DMS153 treated with DMSO at 0.1 percent for 48 hours (cell line): ENCODE measurements at regions not wholly inside any gene's neighbourhood (a gene's known extent, or its start where the extent isn't known, plus 50 kb on each side); places are given as distances from the start of the nearest gene placed in this dataset.
A peak's percentile ranks its signal among the peaks of the same experiment; 100 is the strongest.
"Not testable (repeated sequence)": the region's sequence is repeated elsewhere in the genome, so short reads cannot be mapped to it uniquely, and the experiment has no call there.

Experiments used
- DNase-seq: peaks from one replicate; lab custom pipeline; 2025; ENCODE audit not compliant: unreplicated experiment; lab: John Stamatoyannopoulos, UW

DNA sequence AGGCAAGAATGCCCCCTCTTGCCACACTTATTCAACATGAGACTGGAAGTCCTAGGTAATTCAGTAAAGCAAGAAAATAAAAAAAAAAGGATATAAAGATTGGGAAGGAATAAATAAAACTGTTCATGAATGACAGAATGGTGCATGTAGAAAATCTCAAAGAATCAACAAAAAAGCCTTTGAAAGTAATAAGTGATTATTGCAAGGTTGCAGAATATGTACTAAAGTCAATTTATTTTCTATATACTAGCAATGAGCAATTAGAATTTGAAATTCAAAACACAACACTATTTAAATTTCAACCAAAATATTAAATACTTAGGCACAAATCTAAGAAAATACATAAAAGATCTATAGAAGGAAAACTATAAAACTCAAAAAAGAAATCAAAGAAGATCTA lies 58.6 kb downstream of the MAGEA10 start:
- no peak for DNase-seq

DNA sequence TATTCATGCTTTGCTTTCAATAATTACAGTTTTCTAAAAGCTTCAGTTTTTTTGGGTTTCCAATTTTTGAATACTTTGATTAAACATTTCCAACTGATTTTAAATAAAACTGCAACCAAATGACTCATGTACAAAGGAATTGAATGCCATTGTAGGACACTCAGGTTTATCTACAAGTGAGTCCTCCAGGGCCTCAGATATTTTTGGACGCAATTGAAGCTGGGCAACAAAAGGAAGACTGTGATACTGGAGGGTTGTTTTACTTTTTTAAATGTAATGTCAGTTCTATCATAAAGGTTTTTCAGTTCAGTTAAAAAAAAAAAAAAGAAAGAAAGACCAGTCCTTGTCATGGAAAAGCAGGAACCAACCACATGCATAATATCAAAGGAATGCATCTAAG lies 64.2 kb downstream of the MAGEA10 start:
- no peak for DNase-seq

DNA sequence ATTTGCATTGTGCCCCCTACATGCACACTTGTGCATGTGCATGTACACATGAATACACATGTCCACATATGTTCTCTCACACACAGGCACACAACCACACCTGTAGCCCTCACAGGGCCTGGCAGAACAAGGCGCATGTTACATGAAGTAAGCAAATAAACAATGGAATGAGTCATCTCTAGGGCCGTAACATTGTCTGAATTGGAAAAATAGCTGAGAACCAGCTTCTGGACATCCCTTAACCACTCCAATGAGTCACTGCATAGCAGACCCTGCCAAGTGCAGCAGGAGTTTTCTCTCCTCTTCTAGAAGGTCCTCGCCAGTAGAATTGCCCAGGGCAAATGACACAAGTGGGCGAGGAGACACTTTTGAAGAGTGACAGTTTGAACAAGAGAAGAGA lies 66.1 kb downstream of the MAGEA10 start:
- peak; percentile 19 for DNase-seq

DNA sequence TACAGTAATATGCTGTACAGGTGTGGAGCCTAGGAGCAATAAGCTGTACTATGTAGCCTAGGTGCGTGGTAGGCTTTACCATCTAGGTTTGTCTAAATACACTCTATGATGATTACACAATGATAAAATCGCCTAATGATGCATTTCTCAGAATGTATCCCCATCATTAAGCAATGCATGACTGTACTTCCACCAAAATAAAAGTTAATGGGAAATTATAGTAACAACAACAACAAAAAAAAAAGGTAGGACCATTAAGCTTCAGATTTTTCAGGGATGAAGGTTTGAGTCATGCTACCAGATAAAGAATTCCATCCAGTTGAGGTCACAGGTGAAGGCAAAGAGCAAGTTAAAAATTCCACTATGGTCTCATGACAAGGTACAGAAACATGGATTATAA lies 68.2 kb downstream of the MAGEA10 start:
- DNase-seq = no peak

DNA sequence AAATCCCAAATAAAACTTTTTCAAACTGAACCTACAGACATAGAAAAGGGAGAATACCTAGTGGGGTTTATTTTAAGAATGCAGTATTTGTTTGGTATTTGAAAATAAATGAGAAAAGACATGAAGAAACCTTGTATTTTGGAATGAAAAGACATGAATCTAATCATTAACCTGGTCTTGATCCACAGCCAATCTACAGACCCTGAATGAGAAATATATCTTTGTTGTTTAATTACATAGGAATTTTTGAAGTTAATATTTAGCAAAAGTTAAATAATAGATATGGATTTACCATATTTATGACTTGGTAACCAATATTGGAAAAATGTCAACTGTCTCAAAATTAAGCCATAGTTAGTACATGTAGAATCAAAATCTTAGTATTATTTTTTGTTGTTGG lies 76.8 kb downstream of the MAGEA10 start:
- no peak for DNase-seq

DNA sequence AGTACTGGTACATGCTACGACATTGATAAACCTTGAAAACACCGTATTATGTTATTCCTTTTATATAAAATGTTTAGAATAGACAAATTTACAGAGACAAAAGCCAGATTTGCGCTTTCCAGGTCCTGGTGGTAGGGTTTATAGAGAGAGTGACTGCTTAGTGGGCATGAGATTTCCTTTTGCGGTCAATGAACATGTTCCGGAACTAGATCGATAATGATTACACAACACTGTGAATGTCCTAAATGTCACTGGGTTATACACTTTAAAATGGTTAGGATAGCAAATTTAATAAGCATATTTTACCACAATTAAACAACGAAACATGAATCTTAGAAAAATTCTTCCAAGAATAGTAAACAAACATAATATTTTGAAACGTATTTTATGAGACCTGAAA lies 77.3 kb downstream of the MAGEA10 start:
- no peak for DNase-seq

DNA sequence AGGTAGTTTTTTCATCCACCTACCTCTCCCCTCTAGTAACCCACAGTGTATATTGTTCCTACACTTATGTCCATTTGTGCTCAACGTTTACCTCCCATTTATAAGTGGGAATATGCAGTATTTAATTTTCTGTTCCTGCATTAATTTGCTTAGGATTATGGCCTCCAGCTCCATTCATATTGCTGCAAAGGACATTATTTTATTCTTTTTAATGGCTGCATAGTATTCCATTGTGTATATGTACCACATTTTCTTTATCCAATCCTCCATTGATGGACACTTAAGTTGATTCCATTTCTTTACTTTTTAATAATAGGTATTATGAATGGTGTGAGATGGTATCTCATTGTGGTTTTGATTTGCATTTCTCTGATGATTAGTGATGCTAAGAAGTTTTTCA lies 76.1 kb upstream of the GABRE start:
- not testable (repeated sequence) for DNase-seq

DNA sequence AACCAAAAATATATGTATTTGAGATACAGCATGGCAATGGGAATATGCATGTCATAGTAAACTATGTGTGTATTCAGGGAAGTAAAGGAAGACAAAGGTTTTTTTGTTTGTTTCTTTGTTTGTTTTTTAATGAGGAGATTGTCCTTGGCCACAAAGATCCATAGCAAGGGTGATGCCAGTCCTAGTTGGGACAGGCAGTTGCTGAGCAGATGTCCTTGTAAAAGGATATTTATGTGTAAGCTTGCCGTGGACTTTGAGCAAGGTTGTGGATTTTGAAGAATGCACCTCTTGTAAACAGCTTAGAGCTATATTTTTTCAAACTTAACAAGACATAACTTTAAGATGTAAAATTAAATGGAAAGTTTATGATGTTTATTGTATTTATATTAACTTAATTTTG lies 69.9 kb upstream of the GABRE start:
- no peak for DNase-seq

DNA sequence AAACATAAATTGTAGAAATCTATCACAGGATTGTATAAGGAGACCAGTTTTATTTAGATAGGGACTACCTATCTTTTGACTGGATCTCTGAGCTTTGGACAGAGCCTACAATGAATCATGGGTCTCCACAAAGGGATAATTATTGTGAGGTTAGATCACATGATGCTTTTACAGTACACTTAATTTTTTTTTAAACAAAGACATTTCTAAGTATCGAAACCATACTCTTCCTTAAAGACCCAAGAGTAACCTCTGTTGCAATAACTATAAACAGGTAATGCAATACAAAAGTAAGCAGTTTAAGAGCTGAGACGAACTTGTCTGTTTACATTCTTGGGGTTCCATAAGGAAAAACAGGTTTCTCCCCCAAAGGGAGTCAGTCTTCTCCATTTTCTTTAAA lies 64.3 kb upstream of the GABRE start:
- DNase-seq = no peak

DNA sequence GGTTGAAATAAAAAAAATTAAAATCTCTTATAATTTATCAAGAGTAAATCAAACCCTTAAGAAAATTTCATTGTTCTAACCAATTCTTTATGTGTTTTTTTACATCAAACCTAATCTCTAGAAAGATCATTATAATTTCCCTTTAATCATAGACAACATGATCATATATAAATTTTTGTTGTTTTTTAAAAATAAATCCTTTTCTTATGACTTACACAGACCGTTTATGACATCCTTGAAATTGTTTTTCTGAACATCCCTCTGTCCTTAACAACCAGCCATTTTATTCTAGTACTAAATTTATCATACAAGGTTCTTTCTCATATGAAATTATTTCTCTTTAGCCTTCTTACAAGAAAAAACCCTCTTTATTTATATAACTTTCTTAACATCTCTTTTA lies 62.7 kb upstream of the GABRE start:
- DNase-seq = no peak

DNA sequence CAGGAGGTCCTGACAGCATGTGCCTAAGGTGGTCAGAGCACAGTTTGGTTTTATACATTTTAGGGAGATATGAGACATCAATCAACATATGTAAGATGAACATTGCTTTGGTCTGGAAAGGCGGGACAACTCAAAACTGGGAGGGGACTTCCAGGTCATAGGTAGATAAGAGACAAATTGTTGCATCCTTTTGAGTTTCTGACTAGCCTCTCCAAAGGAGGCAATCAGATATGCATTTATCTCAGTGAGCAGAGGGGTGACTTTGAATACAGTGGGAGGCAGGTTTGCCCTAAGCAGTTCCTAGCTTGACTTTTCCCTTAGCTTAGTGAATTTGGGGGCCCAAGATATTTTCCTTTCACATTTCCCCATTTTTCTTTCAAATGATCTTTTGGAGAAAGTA lies 56.9 kb upstream of the GABRE start:
- DNase-seq = not testable (repeated sequence)

DNA sequence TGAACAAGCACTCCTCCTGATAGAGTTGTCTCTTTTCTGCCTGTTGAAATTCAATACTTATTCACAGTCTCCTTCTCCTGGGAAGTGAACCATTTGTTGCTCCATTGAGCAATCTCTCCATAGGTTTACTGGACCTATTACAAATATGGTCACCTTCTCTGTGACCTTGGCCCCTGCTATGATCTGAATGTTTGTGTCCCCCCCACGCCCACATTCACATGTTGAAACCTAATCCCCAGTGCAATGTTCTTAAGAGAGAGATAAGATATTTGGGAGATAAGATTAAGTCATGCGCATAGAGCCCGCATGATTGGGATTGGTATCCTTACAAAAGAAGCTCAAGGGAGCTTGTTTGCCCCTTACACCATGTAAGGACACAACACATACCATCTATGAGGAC lies 54.1 kb upstream of the GABRE start:
- no peak for DNase-seq

DNA sequence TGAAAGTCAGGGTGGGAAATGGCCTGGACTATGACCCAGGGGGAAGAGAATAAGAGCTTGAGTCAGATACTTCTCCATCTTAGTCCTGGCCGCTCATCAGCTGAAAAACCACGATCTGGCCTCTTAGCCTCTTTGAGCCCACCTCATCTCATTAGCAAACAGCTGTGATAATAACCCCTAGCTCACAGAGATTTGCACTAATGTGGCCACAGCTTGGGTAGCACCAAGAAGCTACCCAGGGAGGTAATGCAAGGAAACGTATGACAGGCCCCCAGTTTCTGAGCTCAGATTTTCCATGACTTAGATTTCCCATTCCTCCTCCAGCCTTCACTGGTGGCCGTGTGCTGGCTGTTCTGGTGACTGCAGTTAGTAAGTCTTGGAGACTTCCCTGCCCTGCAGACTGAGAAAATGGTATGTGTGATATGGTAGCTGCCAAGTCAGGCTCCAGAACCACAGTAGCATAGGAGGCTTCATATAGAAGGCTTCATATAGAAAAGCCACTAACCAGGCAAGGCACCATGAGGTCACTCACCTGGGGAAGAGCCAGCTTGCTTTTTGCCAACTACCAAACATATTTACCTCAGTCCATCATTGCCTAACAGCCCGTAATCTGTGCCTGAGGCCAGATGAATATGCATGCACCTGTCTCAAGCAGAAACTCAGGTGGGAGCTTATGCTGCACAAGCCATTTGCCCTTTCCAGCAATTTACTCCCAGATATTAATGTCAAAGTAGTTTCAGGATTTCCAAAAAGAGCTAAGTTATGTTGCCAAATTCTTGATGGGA lies 51.4 kb upstream of the GABRE start:
- DNase-seq = no peak

DNA sequence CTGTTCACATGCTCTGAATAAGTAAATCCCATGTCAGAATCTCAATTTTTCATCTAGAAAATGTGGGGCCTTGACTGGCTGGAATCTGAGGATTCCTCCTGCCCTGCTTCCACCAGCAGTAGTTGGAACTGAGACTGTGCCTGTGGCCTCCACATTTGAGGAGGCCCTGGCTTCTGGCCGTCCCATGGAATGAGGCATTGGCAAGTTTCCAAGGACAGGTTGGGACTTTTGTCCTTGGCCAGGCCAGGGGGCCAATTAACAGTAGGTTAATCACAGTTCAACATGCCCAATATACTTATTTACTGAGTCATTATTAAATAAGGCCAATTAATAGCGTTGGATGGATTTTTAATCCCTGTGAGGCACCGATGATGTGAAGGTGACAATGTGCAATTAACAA lies 50.2 kb upstream of the GABRE start:
- DNase-seq = no peak
